ENCODE measurements at regions not wholly inside any gene's neighbourhood (a gene's known extent, or its start where the extent isn't known, plus 50 kb on each side); places are given as distances from the start of the nearest gene placed in this dataset.
"Not testable (repeated sequence)": the region's sequence is repeated elsewhere in the genome, so short reads cannot be mapped to it uniquely, and the experiment has no call there.

GRCh38 chr15:69928890-69929289 is 168.8 kb downstream of the TLE3 start:
- DNase-seq (ENCODE audit: low read depth in 4 of 4, low spot score in 3 of 4) = not testable (repeated sequence)

- no peak for DNase-seq (ENCODE audit: low read depth in 4 of 4, low spot score in 3 of 4)
These were observed 167.6 kb downstream of the TLE3 start for GRCh38 chr15:69929905-69930630.

DNA sequence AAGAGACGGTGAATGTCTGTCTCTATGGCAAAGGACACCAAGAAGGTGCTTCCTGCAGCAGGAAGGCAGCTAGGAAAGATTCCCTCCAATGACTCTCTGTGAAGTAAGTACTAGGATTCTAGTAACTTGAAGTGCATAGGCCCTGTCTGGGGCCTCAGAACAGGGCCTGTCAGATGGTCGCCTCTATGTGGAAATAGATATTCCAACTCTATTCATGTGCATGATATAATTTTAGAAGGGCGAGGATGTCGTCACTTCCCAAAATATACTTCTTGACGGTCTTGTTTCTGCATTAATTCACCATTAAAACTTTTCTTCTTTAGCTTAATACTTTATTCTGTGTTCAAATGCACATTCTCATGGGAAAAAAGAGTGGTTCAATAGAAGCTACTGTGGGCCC is 167.0 kb downstream of the TLE3 start:
- no peak for DNase-seq (ENCODE audit: low read depth in 4 of 4, low spot score in 3 of 4)

DNA sequence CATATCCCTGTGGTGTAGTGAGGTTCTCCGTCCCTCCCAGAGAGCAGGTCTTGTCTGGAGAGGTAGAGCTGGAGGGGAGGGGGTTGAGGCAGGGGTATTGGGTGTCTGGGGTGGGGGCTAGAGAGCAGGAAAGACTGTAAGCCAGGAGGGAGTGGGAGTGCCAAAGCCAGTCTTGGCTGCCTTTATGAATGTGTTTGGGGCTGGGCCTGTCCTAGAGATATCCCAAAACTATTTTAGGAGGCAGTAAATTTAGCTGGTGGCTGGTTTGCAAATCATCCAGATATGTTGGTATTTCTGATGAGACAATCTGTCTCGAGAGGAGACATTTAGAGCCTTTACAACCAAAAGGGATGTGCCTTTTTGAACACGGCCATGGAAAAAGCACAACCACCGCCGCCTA is 166.6 kb downstream of the TLE3 start:
- no peak for DNase-seq (ENCODE audit: low read depth in 4 of 4, low spot score in 3 of 4)

DNA sequence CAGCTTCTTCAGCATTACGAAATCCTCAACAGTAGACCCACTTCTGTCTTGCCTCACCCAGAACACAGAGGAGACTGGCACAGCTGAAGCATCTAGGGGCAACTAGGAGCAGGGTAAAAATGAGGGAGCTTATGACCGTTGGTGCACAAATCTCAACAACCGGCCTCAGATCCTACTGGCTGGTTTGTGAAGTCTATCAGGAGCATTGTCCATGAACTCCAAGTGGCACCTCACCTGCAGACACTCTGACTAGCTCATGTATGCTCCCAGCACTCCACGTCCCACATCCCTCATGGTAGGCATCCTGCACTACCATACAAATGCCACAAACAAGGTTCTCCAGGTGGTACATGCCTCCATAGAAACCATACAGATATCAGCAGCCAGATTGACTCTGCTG is 163.1 kb downstream of the TLE3 start:
- no peak for DNase-seq (ENCODE audit: low read depth in 4 of 4, low spot score in 3 of 4)

DNA sequence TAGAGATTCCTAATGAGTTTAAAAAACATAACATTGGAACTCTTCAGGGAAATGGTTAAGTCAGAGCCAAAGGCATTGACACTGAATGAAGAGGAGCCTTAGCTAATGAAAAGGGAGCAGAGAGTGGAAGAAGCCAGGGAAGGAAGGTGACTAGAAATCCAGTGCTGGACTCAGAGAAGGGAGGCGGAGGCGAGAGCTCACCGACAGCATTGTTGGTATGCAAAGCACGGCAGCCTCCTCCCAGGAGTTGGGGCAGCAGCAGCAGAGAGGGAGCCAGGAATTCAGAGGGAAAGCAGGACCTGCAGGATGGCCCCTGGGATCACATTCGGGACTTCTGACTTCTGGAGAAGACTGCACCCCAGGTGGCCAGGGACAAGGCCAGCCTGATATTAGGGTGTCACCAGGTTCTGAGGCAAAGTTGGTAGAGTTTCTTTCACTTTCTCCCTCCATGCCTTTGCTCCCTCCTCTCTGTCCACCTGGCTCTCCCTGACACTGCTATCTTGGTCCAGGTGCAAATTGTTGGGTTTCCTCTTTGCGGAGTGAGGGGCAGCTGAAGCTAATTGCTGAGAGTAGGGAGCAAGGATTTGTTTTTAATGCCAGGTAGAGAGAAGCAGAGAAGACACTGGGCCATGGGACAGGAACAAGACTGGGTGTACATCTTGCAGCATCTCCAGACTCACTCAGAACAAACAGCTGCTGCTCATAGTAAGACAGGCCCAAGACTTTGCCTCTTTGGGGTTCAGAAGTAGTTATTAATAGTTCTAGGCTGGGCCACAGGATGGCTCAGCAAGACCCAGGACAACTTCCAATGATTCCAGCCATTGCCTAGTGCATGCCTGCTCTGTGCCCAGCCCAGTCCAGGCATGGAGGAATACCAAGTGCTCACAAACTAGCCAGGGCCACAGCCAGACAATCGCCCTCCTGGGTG is 157.9 kb downstream of the TLE3 start:
- DNase-seq (ENCODE audit: low read depth in 4 of 4, low spot score in 3 of 4) = no peak

GRCh38 chr15:69940441-69941300 is 157.0 kb downstream of the TLE3 start:
- no peak for DNase-seq (ENCODE audit: low read depth in 4 of 4, low spot score in 3 of 4)

DNA sequence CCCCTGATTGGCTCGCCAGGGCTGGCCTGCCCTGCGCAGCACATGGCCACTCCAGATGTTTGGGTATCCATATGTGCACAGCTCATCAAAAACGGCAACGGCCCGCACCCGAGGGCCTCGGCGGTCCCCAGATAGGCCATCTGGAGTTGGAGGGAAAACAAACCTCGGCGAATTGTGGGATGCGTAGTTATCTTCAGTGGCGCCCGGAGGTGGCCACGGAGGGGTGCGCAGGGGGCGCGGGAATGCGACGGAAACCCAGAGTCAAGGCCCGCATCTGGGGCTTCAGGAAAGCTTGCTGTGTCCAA is 156.5 kb downstream of the TLE3 start:
- DNase-seq (ENCODE audit: low read depth in 4 of 4, low spot score in 3 of 4) = no peak

GRCh38 chr15:69941706-69942495 is 155.8 kb downstream of the TLE3 start:
- DNase-seq (ENCODE audit: low read depth in 4 of 4, low spot score in 3 of 4) = no peak

- DNase-seq (ENCODE audit: low read depth in 4 of 4, low spot score in 3 of 4) = no peak
These were observed 154.1 kb downstream of the TLE3 start for GRCh38 chr15:69943637-69944036.

DNA sequence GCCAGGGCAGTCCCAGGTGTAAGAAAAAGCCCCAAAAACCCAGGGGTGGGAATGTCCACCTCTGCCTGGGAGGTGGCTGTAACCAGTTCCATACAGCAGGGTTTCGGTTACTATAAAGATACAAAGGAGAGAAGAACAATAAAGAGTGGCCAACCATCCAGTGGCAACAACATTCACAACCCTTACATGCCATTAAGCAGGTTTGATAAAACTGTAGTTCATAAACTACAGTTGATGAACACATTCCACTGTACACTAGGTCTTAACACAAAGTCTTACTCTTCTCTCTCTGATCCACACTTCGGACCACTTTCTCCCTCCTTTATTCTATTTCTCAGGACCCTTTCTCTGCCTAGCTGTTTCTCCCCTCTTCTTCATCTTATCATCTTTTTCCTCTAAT is 152.0 kb downstream of the TLE3 start:
- DNase-seq (ENCODE audit: low read depth in 4 of 4, low spot score in 3 of 4) = no peak

- DNase-seq (ENCODE audit: low read depth in 4 of 4, low spot score in 3 of 4) = no peak
These were observed 150.8 kb downstream of the TLE3 start for GRCh38 chr15:69946870-69947269.

GRCh38 chr15:69947394-69947793 is 150.3 kb downstream of the TLE3 start:
- DNase-seq (ENCODE audit: low read depth in 4 of 4, low spot score in 3 of 4) = no peak

DNA sequence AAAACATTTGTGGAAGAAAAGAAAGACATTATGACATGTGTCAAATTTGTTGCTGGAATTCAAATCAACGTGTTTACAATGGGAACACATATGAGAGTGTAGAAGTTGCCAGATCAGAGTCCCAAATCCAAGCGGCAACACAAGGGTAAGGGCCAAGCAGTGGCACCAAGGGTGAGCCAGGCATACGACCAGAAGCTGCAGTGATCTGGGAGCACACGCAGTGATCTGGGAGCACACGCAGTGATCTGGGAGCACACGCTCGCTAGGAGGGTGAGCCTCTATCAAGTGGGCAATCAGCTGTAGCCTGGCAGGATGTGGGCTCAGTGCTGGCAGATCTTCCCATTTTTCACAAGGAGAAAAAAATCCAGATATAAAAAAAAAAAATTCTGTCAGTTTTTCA is 148.2 kb downstream of the TLE3 start:
- DNase-seq (ENCODE audit: low read depth in 4 of 4, low spot score in 3 of 4) = no peak

GRCh38 chr15:69951256-69951897 is 146.3 kb downstream of the TLE3 start:
- DNase-seq (ENCODE audit: low read depth in 4 of 4, low spot score in 3 of 4) = no peak

- DNase-seq (ENCODE audit: low read depth in 4 of 4, low spot score in 3 of 4) = no peak
These were observed 145.7 kb downstream of the TLE3 start for GRCh38 chr15:69951898-69952555.

GRCh38 chr15:69953051-69953450 is 144.7 kb downstream of the TLE3 start:
- DNase-seq (ENCODE audit: low read depth in 4 of 4, low spot score in 3 of 4) = no peak

- no peak for DNase-seq (ENCODE audit: low read depth in 4 of 4, low spot score in 3 of 4)
These were observed 143.9 kb downstream of the TLE3 start for GRCh38 chr15:69953816-69954215.

- no peak for DNase-seq (ENCODE audit: low read depth in 4 of 4, low spot score in 3 of 4)
These were observed 143.1 kb downstream of the TLE3 start for GRCh38 chr15:69954666-69955065.

Data from right renal pelvis (tissue), 4 donors.